Endodermal cell (in vitro differentiated cells): ENCODE measurements at regions not wholly inside any gene's neighbourhood (a gene's known extent, or its start where the extent isn't known, plus 50 kb on each side); places are given as distances from the start of the nearest gene placed in this dataset.

Experiments used
- DNase-seq: peaks from one replicate; pipeline ENCODE4 v3.0.0-alpha.2; 2017
- H3K27ac ChIP-seq: 2 replicates; pipeline ENCODE4 v1.5.1; 2013; ENCODE audit warnings: mild to moderate bottlenecking, low read depth, low read length, moderate library complexity
- H3K27me3 ChIP-seq: 2 replicates; pipeline ENCODE4 v1.6.1; 2013; ENCODE audit warnings: mild to moderate bottlenecking, low read length, moderate library complexity; ENCODE audit not compliant: insufficient read depth, control insufficient read depth, poor library complexity, severe bottlenecking
- H3K36me3 ChIP-seq: 2 replicates; pipeline ENCODE4 v1.7.0; 2013; ENCODE audit warnings: mild to moderate bottlenecking, low read length, moderate library complexity; ENCODE audit not compliant: control insufficient read depth, insufficient read depth
- H3K4me1 ChIP-seq: one replicate; pipeline ENCODE4 v1.7.0; 2013; ENCODE audit warnings: low read length; ENCODE audit not compliant: control insufficient read depth, insufficient read depth
- H3K4me3 ChIP-seq: 2 replicates; pipeline ENCODE4 v1.5.1; 2013; ENCODE audit warnings: mild to moderate bottlenecking, low read length, moderate library complexity
- H3K9ac ChIP-seq: 2 replicates; pipeline ENCODE4 v1.6.1; 2013; ENCODE audit warnings: mild to moderate bottlenecking, low read length, moderate library complexity; ENCODE audit not compliant: poor library complexity, severe bottlenecking; ENCODE audit errors: extremely low read depth
- H3K9me3 ChIP-seq: 2 replicates; pipeline ENCODE4 v1.6.1; 2013; ENCODE audit warnings: mild to moderate bottlenecking, low read length, moderate library complexity; ENCODE audit not compliant: control insufficient read depth
- H3K27ac Mint-ChIP-seq: 2 replicates; pipeline ENCODE4 v1.8.0; 2020; ENCODE audit warnings: mixed read lengths
- H3K27me3 Mint-ChIP-seq: 2 replicates; pipeline ENCODE4 v1.8.0; 2021; ENCODE audit warnings: mild to moderate bottlenecking, mixed read lengths; ENCODE audit not compliant: insufficient read depth
- H3K36me3 Mint-ChIP-seq: 2 replicates; pipeline ENCODE4 v1.8.0; 2020; ENCODE audit warnings: low read depth, mixed read lengths
- H3K4me1 Mint-ChIP-seq: 2 replicates; pipeline ENCODE4 v1.8.0; 2020; ENCODE audit warnings: mixed read lengths
- H3K4me3 Mint-ChIP-seq: 2 replicates; pipeline ENCODE4 v1.8.0; 2020; ENCODE audit warnings: mild to moderate bottlenecking, moderate library complexity, mixed read lengths
- H3K9me3 Mint-ChIP-seq: 2 replicates; pipeline ENCODE4 v1.8.0; 2020; ENCODE audit warnings: mild to moderate bottlenecking, mixed read lengths
- CTCF ChIP-seq: fragments of 200-600 bp; sonication (generic); conservative IDR thresholded peaks from 2 replicates; pipeline ENCODE4 v1.5.0; 2021; ENCODE audit warnings: antibody characterized with exemption, mild to moderate bottlenecking
- WGBS, 2 experiments: methylation state at CpG; one replicate each; pipeline versions ENCODE4 v1.1.5 to v1.1.7; 2013; ENCODE audit warnings: missing lambda C conversion rate in 2 of 2, mixed read lengths in 1 of 2; ENCODE audit not compliant: insufficient coverage in 1 of 2, insufficient read length in 1 of 2; 5-methylcytosine and 5-hydroxymethylcytosine counted together

- Histone ChIP-seq H3K27me3 (no peaks in the 10 kb centered on the region), H3K9me3 (no peaks in the 10 kb centered on the region), H3K9ac (no peak overlapping the region), H3K4me3 (no peak overlapping the region), H3K4me1 (no peaks in the 10 kb centered on the region), H3K36me3 (no peaks in the 10 kb centered on the region), H3K27ac (no peak overlapping the region)
- H3K4me1 Mint-ChIP-seq = no peaks in the 10 kb centered on the region
- H3K27ac Mint-ChIP-seq = no peak overlapping the region
- no peaks in the 10 kb centered on the region for H3K36me3 Mint-ChIP-seq
- no peak overlapping the region for H3K4me3 Mint-ChIP-seq
- no peaks in the 10 kb centered on the region for H3K9me3 Mint-ChIP-seq
- DNase-seq = no peak
- 80 to 88% methylated on average over 1 of the region's 1 CpG for WGBS, 2 experiments
- no peak for TF ChIP-seq CTCF
- no peaks in the 10 kb centered on the region for H3K27me3 Mint-ChIP-seq
These were observed 75.9 kb upstream of the SELENOP start for GRCh38 chr5:42887575-42887974.

DNA sequence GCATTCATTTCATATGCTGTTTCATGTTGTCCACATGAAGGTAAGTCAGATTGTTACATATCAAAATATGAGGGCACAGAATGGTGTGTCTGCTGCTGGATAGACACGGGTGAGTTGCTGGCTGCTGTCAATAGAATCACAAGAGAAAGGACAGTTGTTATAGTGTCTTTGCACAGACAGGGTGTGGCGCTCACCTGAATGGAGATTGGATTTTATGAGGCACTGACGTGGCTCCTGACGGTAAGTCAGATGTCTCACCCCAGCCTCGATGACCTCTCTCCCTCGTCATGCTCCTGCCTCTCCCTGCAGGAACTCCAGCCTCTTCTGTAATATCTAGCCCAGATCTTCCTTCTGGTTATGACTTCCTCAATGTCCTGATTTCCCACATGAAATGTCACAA is 75.4 kb upstream of the SELENOP start:
- H3K4me1 Mint-ChIP-seq = no peaks in the 10 kb centered on the region
- H3K4me3 ChIP-seq = no peak overlapping the region

DNA sequence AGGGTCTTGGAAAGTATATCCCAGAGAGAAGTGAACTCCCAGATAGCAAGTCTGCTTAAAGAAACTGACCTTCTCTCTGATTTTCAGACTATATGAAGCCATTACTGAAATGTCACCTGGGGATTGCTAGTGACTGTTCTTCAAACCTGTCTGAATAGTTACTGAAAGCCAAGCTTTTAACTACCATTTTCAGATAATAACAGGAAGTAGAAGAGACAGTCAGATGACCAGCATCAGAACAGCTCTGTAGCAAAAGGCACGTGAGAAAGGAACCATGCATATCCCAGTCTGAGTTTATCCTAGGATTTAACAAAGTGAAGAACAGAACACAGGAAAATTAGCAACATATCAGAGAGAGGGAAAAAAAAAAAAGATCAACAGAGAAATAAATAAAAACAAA is 74.9 kb upstream of the SELENOP start:
- H3K27me3 ChIP-seq = no peaks in the 10 kb centered on the region
- H3K27ac Mint-ChIP-seq = no peak overlapping the region
- no peak overlapping the region for H3K4me3 ChIP-seq
- 86% methylated on average over 1 of the region's 1 CpG; no CpG with 5 or more reads in 1 of the 2 experiments for WGBS, 2 experiments
- H3K9ac ChIP-seq = no peak overlapping the region
- H3K36me3 Mint-ChIP-seq = no peaks in the 10 kb centered on the region
- H3K4me1 Mint-ChIP-seq = no peaks in the 10 kb centered on the region
- no peaks in the 10 kb centered on the region for H3K36me3 ChIP-seq
- H3K9me3 Mint-ChIP-seq = no peaks in the 10 kb centered on the region
- H3K4me1 ChIP-seq = no peaks in the 10 kb centered on the region
- no peaks in the 10 kb centered on the region for H3K27me3 Mint-ChIP-seq
- no peak overlapping the region for H3K4me3 Mint-ChIP-seq
- DNase-seq = no peak
- H3K9me3 ChIP-seq = no peaks in the 10 kb centered on the region
- no peak for TF ChIP-seq CTCF
- H3K27ac ChIP-seq = no peak overlapping the region

More for the DNA sequence above, 75.4 kb upstream of the SELENOP start:
- H3K9me3 ChIP-seq = no peaks in the 10 kb centered on the region
- TF ChIP-seq CTCF = no peak
- Mint-ChIP-seq H3K36me3 (no peaks in the 10 kb centered on the region), H3K9me3 (no peaks in the 10 kb centered on the region), H3K27ac (no peak overlapping the region), H3K27me3 (no peaks in the 10 kb centered on the region), H3K4me3 (no peak overlapping the region)
- H3K27me3 ChIP-seq = no peaks in the 10 kb centered on the region
- no peaks in the 10 kb centered on the region for H3K4me1 ChIP-seq
- WGBS, 2 experiments = 90 to 97% methylated on average over 6 of the region's 6 CpGs
- DNase-seq = no peak
- H3K9ac ChIP-seq = no peak overlapping the region
- H3K36me3 ChIP-seq = no peaks in the 10 kb centered on the region
- H3K27ac ChIP-seq = no peak overlapping the region
